GM21717 (cell line): ENCODE measurements at regions not wholly inside any gene's neighbourhood (a gene's known extent, or its start where the extent isn't known, plus 50 kb on each side); places are given as distances from the start of the nearest gene placed in this dataset.
"Not testable (repeated sequence)": the region's sequence is repeated elsewhere in the genome, so short reads cannot be mapped to it uniquely, and the experiment has no call there.

Experiments used
- ATAC-seq: cut with Tn5 transposase; IDR thresholded peaks from one replicate; pipeline ENCODE4 v1.9.1; 2021; ENCODE audit warnings: mild to moderate bottlenecking, moderate library complexity; ENCODE audit not compliant: unreplicated experiment

DNA sequence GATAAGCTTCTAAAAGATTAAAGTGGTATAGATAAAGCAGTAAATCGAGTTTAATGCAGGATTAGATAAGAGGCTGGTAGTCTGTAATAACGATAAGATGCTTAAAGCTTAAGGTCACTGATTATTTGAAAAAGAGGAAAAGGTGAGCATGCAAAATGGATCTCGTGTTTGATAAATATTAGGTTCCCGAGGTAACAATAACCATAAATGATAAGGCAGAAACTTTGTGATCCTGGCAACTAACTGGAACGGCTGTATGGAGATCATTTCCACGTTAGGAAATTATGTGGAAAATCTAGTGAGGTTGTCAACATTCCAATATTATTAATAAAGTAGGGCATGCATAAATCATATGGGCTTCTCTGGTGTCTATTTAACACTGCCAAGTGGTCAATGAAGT, 255.5 kb downstream of the EFCAB11 start:
- ATAC-seq, result no peak

DNA sequence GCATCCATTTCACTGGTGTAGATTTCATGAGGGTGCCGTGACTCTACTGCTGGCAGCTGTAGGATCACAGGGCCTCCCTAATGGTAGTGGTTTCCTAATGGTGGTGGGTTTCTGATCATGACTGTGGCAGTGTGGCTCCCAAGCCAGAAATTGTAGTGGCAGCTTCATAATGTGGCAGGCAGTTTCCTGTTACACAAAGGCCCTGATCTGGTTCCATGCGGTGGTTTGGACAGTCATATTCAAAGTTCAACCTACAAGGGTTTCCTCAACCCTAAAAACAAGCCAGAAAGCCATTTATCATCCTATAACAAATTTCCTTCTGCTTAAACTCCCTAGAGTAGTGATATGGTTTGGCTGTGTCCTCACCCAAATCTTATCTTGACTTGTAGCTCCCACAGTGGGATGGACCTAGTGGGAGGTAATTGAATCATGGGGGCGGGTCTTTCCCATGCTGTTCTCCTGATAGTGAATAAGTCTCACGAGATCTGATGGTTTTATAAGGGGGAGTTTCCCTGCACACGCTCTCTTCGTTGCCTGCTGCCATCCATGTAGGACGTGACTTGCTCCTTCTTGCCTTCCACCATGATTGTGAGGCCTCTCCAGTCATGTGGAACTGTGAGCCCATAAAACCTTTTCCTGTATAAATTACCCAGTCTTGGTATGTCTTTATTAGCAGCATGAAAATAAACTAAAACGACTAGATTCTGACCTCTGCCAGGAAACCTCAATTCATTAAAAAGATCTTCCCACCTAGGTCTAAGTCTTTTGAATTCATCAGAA, 257.1 kb downstream of the EFCAB11 start:
- no peak for ATAC-seq

DNA sequence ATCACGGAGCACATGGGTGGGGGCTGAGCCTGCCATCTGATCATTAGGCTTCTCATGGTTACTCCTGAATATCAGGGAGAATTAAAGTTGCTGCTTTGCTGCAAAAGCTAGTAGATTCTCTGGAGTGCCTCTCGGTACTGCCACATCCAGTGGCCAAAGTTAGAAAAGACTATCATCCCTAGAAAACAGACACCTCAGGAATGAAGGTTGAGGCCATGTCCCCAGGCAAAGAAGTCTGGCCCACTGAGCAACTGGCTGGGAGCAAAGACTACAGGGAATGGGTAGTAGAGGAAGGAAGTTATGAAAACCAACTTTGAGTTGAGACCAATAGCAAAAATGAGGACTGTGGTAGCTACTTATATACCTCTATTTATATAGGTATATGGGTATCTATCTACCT, 258.7 kb downstream of the EFCAB11 start:
- no peak for ATAC-seq

DNA sequence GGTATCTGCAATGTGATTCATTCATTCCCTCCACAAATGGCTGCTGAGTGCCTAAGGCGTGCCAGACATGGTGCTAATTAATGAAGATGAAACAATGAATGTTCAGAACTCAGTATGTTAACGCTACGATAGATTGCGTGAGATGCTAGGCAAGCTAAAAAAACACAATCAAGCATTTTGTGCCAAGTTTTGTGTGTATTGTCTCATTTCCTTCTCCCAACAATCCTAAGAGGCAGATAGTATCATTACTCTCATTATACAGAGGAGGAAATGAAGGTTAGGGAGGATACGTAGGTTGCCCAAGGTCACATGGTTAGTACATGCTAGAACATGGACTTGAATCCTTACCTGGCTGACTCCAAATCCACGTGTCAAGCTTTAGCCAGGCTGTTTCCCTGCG, 264.4 kb downstream of the EFCAB11 start:
- no peak for ATAC-seq

DNA sequence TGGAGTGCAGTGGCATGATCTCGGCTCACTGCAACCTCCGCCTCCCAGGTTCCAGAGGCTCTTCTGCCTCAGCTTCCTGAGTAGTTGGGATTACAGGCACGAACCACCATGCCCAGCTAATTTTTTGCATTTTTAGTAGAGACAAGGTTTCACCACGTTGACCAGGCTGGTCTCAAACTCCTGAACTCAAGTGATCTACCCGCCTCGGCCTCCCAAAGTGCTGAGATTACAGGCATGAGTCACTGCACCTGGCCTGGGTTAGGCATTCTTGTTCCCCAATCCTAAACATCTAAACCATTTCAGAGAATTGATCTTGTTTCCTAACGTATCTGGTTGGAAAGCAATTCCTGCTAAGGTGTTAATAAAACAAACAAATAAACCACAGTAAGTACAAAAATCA, 264.8 kb downstream of the EFCAB11 start:
- ATAC-seq, result not testable (repeated sequence)

DNA sequence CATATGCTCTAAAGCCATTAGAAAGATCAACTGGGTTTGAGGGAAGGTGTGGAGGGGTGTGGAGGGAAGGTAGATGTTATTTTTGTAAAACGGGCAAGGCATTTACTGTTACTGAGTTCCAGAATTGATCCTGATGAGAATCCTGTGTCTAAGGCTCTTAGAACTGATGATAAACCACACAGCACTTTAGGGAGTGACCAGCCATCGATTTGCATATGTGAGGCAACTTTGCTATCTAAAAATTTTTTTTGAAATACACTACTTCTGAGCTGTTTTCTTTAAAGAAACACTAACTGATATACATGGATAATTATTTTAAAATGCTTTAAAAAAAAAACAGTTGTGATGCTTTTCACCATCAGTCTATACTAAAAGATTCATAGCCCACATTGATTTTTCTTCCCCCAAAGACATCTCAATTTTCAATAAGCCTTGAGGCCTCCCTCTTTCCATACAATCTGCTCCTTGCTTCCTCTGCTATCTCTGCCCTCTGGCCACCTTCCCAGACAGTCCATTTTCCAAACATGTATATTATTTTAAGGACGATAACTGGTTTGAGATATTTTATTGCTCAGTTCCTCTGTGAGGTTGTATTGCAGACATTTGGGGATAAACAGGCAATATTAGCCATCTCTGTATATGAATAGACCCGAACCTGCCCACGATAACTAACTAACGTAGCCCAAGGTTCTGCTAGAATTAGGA, 265.9 kb downstream of the EFCAB11 start:
- no peak for ATAC-seq

DNA sequence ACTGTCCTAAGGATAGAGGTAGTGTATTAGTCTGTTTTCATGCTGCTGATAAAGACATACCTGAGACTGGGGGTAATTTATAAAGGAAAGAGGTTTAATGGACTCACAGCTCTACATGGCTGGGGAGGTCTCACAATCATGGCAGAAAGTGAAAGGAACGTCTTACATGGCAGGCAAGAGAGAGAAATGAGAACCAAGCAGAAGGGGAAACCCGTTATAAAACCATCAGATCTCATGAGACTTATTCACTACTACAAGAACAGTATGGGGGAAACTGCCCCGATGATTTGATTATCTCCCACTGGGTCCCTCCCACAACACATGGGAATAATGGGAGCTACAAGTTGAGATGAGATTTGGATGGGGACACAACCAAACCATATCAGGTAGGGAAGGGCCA, 267.4 kb downstream of the EFCAB11 start:
- not testable (repeated sequence) for ATAC-seq

DNA sequence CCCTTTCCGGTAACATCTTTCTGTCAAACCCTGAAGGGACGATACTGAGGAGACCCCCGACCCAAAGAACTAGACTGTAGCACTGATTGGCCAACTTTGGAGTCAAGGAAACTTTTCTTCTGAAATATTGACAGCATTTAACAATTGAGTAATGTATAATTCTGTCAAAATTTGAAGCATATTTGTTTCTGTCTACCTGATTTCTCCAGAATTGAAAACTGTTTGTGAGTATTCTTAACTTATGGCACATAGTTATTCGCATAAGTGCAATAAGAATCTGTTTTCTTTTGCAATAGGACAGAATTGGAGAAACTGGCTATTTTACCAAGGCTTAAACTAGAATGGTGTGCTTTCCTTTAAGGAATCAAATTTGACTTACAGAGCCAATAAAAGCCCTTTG, 267.1 kb upstream of the FOXN3 start:
- no peak for ATAC-seq

DNA sequence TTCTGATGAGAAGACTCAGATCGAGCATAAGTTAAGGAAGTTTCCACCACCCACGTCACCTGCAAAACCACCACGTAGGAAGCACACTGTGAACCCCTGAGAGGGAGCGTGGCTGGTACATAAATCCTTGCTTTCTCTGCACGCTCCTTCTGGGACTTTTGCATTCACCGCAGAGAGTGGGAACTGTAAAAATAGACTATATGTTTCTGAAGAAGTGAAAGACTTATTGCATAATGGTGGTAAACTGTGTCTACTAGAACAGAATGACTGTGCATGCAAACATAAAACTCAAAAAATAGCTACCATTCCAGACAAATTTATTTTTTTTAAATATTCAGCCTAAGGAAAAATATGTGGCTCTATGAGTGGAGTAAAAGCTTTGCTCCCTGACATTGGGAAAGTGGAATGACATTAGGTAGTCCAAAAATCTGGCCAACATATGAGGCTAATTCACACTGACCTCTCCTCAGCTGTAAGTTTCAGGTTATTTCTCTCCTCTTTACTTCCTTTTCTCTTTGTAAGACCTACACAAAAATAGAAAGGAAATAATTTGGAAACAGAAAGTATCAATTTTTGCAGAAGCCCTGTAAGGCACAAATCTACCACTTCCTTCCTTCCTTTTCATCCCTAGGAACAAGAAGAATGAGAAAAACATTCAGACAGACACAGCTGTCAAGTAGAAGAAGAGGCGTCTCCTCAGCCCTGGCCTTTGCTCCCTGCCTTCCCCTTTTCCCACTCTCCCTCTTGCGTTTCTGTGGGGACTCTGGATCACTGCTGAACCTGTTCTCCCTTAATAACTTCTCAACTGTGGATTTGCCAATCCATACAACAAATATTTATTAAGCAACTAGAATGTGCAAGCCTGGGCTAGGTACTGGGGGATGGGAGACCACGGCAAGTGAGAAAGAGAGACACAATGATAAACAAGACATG, 264.3 kb upstream of the FOXN3 start:
- peak; percentile 92 for ATAC-seq

DNA sequence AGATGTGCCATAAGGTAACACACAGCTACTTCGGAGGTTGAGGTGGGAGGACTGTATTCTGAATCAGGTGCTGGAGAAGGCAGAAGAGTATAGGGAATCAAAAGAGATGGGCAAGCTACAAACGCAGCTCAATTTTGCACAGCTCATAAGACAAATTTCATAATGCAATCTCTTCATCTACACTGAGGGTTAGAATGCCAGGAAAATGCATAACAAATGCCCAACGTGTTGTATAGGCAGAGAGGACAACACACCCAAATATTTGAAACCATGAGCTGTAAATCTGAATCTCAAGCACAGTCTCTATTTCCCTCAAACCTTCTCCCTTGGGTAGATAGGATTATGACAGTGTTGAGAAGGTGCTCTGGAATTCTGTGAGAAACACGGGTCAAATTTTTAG, 263.1 kb upstream of the FOXN3 start:
- ATAC-seq, result no peak

DNA sequence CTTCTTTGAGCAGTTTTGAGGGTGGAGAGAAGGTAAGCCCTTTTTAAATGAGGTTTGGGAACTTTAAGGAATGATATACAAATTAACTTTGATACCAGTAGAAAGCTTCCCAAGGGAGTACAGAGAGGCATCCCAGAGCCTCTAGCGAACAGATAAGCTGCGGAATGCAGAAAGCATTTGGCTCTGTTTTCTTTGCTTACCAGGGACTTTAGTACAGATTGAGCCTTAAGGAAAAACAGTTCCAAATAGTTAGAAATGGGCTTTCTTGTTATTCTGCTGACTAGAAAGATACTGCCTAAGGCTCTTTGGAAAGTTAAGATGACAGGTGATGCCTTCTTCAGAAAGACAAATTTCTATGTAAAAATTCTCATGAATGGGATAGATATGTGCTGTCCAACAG, 261.7 kb upstream of the FOXN3 start:
- no peak for ATAC-seq

DNA sequence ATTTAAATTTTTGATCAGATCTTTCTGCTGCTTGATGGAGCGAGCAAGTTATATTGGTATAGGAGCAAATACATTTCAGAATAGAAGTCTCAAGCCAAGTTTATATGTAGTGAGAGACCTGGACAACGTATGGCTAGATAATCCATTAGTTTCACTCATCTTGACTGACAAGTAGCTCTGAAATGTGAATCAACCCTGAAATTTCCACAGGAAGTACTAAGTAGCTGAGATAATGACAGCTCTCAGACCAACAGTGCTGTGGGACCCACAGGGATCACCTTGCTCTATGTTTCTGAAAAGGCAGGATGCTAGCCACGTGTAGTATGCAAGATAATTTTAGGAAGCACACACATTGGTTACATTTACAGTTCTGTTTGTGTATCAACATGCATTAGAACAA, 258.6 kb upstream of the FOXN3 start:
- no peak for ATAC-seq

DNA sequence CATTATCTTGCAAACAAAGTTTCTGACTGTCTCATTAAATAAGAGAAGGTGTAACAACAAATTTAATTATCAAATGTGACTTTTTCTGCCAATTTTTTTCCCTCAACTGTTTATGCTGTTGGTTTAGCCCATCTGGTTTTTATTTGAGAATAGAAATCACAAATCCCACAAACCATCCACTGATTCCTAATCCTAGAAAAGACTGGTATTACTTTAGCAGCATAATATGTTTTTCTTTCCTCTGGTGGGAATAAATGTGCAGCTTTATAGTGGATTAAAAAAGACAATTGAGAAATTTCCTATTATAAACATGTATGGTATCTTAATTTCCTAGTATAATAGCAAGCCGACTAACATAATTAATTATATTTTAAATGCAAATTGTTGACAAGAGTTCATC, 257.9 kb upstream of the FOXN3 start:
- ATAC-seq, result no peak

DNA sequence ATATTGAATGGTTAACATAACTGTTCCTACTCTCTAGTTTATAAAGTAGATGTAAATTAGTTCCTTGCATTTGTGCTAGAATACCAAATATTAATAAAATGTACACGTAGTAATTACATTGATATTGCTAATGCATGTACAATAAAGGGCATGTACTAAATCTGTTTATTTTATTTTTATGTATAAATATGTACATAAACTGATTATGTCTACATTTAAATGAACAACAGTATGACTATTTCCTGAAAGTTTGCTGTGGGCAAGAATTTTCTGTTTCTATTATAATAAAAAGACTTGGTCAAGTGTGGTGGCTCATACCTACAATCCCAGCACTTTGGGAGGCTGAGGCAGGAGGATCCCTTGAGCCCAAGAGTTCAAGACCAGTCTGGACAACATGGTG, 257.2 kb upstream of the FOXN3 start:
- ATAC-seq, result no peak

DNA sequence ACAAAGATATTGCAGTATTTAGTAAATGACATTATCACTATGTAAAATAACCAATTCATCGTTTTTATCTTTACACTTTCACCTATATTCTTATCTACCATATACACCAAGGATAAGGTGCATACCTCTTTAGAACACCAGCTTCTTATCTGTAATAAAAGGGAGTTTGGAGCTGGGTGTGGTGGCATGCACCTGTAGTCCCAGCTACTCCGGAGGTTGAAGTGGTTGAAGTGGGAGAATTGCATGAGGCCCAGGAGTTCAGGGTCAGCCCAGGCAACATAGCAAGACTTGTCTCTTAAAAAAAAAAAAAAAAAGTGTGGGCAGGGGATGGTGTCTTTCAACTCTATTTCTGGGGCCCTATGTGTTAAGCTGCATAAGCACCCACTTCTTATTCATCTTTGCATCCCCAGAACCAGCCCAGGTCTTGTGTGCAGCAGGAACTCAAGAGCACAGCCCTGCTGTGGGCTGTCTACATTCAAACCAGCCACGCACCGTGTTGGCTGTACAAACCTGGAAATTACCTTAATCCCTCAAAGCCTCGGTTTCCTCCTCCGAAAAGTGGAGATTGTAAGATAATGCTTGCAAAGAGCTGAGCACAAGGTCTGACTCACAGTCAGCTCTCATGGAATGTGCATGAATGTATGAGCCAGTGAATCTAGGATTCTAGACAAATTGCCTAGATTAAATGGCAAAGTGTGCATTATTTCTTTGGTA, 256.6 kb upstream of the FOXN3 start:
- ATAC-seq, result no peak

DNA sequence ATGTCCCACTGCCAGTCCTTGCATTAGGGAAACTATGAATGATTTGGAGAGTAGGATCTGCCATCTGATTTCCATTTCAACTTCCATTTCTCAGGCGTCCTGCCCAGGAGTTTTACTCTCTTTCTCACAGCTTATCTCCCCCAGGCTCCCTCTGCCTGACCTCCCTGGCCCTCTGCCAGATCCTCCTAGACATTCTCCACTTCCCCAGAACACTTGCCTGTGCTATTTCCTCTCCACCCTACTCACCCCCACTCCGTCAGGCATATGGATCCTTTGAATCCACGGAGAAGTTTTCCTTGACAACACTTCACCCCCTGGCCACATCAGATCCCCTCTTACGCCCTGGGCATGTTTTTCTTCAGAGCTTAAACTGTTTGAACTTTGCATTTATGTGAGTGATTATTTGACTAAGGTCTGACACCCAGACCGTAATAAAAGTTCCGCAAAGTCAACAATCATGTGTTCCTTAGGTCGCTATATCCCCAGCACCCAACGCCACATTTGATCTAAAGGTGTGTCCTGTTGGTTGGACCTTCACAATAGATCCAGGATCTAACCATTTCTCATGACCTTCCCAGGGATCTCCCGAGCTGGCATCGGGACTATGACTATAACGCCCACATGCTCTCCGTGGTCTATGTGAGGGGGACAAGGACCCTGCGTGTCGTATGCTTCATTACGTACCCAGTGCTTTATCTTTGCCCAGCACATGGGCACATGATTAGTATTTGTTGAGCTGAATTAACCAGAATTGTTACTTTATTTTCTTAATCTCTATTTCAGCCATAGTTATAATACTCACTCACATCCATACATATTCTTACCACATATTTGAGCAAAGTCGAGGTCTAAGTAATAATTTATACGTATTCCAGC, 255.8 kb upstream of the FOXN3 start:
- ATAC-seq, result no peak

DNA sequence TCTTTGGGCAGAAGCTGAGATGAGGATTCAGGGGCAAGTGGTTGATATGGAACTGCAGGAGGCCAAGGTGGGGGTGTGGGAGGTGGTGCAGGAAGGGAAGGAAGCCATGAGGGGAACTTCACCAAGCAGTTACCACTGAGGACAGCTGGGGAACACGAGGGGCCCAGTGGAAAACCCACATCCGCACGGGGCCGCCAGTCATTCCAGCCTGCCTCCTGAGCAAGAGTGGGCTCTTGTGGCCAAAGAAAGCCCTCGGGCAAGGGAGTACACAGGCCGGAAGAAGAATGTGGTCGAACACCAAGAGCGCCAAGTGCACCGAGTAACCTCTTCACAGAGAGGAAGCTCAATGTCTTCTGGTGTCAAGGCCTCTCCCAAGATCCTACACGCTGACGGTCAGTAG, 252.2 kb upstream of the FOXN3 start:
- ATAC-seq, result peak; percentile 59

DNA sequence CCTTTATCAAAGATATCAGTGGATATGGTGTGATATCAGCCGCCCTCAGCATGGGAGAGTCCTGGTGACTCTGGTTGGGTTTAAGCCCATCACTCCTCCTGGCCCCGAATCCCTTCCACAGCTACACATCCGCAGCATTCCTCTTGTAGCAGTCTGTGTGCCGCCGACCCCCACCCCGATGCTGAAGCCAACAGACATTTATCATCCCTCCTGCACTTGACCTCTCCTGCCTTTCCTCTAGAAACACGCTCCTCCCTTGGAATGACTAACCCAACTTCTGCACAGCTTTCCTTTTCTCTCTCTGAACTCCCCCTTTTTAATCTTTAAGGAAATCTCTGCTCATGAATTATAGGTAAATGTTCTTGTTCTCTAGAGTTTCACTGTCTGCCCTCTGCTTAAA, 250.9 kb upstream of the FOXN3 start:
- ATAC-seq, result no peak

DNA sequence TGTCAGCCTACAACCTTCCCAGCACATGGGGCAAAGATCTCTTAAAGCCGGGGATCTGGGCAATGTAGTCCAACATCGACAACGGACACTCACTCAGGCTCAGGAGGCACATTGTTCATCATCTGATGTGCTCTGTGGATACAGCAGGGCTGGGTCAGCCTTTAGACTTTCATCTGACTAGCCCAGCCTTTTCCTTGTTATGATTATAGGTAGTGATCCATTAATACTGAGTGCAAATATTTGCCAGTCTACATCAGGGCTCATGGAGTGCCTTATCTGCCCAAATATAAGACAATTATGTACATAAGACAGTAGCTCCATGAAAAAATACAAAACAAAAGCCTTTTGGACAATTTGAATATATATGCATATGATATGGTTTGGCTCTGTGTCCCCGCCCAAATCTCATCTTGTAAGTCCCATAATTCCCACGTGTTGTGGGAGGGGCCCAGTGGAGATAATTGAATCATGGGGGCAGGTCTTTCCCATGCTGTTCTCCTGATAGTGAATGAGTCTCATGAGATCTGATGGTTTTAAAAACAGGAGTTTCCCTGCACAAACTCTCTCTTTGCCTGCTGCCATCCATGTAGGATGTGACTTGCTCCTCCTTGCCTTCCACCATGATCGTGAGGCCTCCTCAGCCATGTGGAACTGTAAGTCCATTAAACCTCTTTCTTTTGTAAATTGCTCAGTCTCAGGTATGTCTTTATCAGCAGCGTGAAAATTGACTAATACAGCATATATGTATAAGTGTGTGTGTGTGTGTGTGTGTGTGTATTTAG, 248.5 kb upstream of the FOXN3 start:
- not testable (repeated sequence) for ATAC-seq
